Astrocyte of the hippocampus (primary cell): ENCODE measurements at regions not wholly inside any gene's neighbourhood (a gene's known extent, or its start where the extent isn't known, plus 50 kb on each side); places are given as distances from the start of the nearest gene placed in this dataset.
A peak's percentile ranks its signal among the peaks of the same experiment; 100 is the strongest.
"Not testable (repeated sequence)": the region's sequence is repeated elsewhere in the genome, so short reads cannot be mapped to it uniquely, and the experiment has no call there.

Source experiments
- DNase-seq: peaks from one replicate; pipeline ENCODE4 v3.0.0; 2011; ENCODE audit warnings: low read depth, low spot score

GRCh38 chr5:96173366-96173765 lies 211.7 kb upstream of the ELL2 start:
- DNase-seq = no peak

- DNase-seq = peak; percentile 85
Measured at GRCh38 chr5:96172436-96172835, 210.8 kb upstream of the ELL2 start.

- DNase-seq = not testable (repeated sequence)
Measured at GRCh38 chr5:96171973-96172372, 210.3 kb upstream of the ELL2 start.

GRCh38 chr5:96170481-96171125 lies 209.0 kb upstream of the ELL2 start:
- not testable (repeated sequence) for DNase-seq

GRCh38 chr5:96168833-96169232 lies 207.2 kb upstream of the ELL2 start:
- DNase-seq = not testable (repeated sequence)

- no peak for DNase-seq
Measured at GRCh38 chr5:96159043-96159442, 197.4 kb upstream of the ELL2 start.

GRCh38 chr5:96157841-96158291 lies 196.2 kb upstream of the ELL2 start:
- no peak for DNase-seq

- no peak for DNase-seq
Measured at GRCh38 chr5:96157077-96157780, 195.6 kb upstream of the ELL2 start.

- no peak for DNase-seq
Measured at GRCh38 chr5:96155147-96155546, 193.5 kb upstream of the ELL2 start.

GRCh38 chr5:96151891-96152290 lies 190.2 kb upstream of the ELL2 start:
- no peak for DNase-seq

- no peak for DNase-seq
Measured at GRCh38 chr5:96150007-96150406, 188.4 kb upstream of the ELL2 start.

- no peak for DNase-seq
Measured at GRCh38 chr5:96149546-96149945, 187.9 kb upstream of the ELL2 start.

- no peak for DNase-seq
Measured at GRCh38 chr5:96149021-96149420, 187.4 kb upstream of the ELL2 start.

GRCh38 chr5:96148376-96148775 lies 186.7 kb upstream of the ELL2 start:
- DNase-seq = no peak

- no peak for DNase-seq
Measured at GRCh38 chr5:96147866-96148265, 186.2 kb upstream of the ELL2 start.

GRCh38 chr5:96146675-96147074 lies 185.0 kb upstream of the ELL2 start:
- DNase-seq = peak; percentile 23

GRCh38 chr5:96144289-96144688 lies 182.6 kb upstream of the ELL2 start:
- no peak for DNase-seq

- no peak for DNase-seq
Measured at GRCh38 chr5:96143450-96143849, 181.8 kb upstream of the ELL2 start.

- no peak for DNase-seq
Measured at GRCh38 chr5:96142786-96143434, 181.3 kb upstream of the ELL2 start.

- DNase-seq = no peak
Measured at GRCh38 chr5:96142184-96142781, 180.6 kb upstream of the ELL2 start.

GRCh38 chr5:96141749-96142148 lies 180.1 kb upstream of the ELL2 start:
- DNase-seq = no peak

- no peak for DNase-seq
Measured at GRCh38 chr5:96140496-96140895, 178.8 kb upstream of the ELL2 start.
